Trophoblast cell (in vitro differentiated cells and primary cell): ENCODE measurements at regions not wholly inside any gene's neighbourhood (a gene's known extent, or its start where the extent isn't known, plus 50 kb on each side); places are given as distances from the start of the nearest gene placed in this dataset.
"Not testable (repeated sequence)": the region's sequence is repeated elsewhere in the genome, so short reads cannot be mapped to it uniquely, and the experiment has no call there.

ENCODE experiments used
- DNase-seq, 2 donors: peaks; one replicate each; pipeline ENCODE4 v3.0.0-alpha.2; 2016
- H2AFZ ChIP-seq: 2 replicates; pipeline ENCODE4 v1.6.1; 2013; ENCODE audit warnings: low read length, moderate library complexity, mild to moderate bottlenecking; ENCODE audit not compliant: insufficient read depth, poor library complexity
- H2AK5ac ChIP-seq: 2 replicates; pipeline ENCODE4 v1.6.1; 2013; ENCODE audit warnings: mild to moderate bottlenecking, low read length
- H2BK120ac ChIP-seq: 2 replicates; pipeline ENCODE4 v1.6.1; 2013; ENCODE audit warnings: low read length, mild to moderate bottlenecking, moderate library complexity; ENCODE audit not compliant: insufficient read depth, poor library complexity
- H2BK12ac ChIP-seq: 2 replicates; pipeline ENCODE4 v1.6.1; 2013; ENCODE audit warnings: mild to moderate bottlenecking, low read length, moderate library complexity
- H2BK5ac ChIP-seq: 2 replicates; pipeline ENCODE4 v1.6.1; 2013; ENCODE audit warnings: low read length, low read depth, moderate library complexity, mild to moderate bottlenecking; ENCODE audit not compliant: poor library complexity
- H3K14ac ChIP-seq: 2 replicates; pipeline ENCODE4 v1.6.1; 2013; ENCODE audit warnings: mild to moderate bottlenecking, low read length
- H3K18ac ChIP-seq: 2 replicates; pipeline ENCODE4 v1.6.1; 2013; ENCODE audit warnings: mild to moderate bottlenecking, low read length
- H3K23ac ChIP-seq: 2 replicates; pipeline ENCODE4 v1.6.1; 2013; ENCODE audit warnings: low read length
- H3K27ac ChIP-seq: 2 replicates; pipeline ENCODE4 v1.5.1; 2013; ENCODE audit warnings: low read depth, mild to moderate bottlenecking, inconsistent platforms, low read length, moderate library complexity
- H3K27me3 ChIP-seq: 2 replicates; pipeline ENCODE4 v1.6.1; 2013; ENCODE audit warnings: inconsistent platforms, mild to moderate bottlenecking, low read length, moderate library complexity; ENCODE audit not compliant: insufficient read depth
- H3K36me3 ChIP-seq, 2 experiments: 1 replicate in 1 of 2; 2 replicates in 1 of 2; pipeline ENCODE4 v1.6.1; 2013; ENCODE audit warnings: low read length in 2 of 2, mild to moderate bottlenecking in 2 of 2, moderate library complexity in 1 of 2; ENCODE audit not compliant: insufficient read depth in 2 of 2, control insufficient read depth in 1 of 2
- H3K4ac ChIP-seq: 2 replicates; pipeline ENCODE4 v1.6.1; 2013; ENCODE audit warnings: low read depth, mild to moderate bottlenecking, low read length, moderate library complexity
- H3K4me1 ChIP-seq, 2 experiments: 1 replicate in 1 of 2; 2 replicates in 1 of 2; pipeline ENCODE4 v1.6.1; 2013; ENCODE audit warnings: low read length in 2 of 2, mild to moderate bottlenecking in 2 of 2, moderate library complexity in 1 of 2; ENCODE audit not compliant: insufficient read depth in 2 of 2, control insufficient read depth in 1 of 2
- H3K4me2 ChIP-seq: 2 replicates; pipeline ENCODE4 v1.6.1; 2013; ENCODE audit warnings: inconsistent platforms, mild to moderate bottlenecking, low read length, moderate library complexity
- H3K4me3 ChIP-seq: 2 replicates; pipeline ENCODE4 v1.5.1; 2013; ENCODE audit warnings: mild to moderate bottlenecking, low read depth, low read length, inconsistent platforms
- H3K79me1 ChIP-seq: one replicate; pipeline ENCODE4 v1.6.1; 2013; ENCODE audit warnings: low read length
- H3K79me2 ChIP-seq: 2 replicates; pipeline ENCODE4 v1.6.1; 2013; ENCODE audit warnings: low read length, mild to moderate bottlenecking; ENCODE audit not compliant: control insufficient read depth, insufficient read depth, poor library complexity
- H3K9ac ChIP-seq: 2 replicates; pipeline ENCODE4 v1.6.1; 2013; ENCODE audit warnings: mild to moderate bottlenecking, low read length
- H3K9me3 ChIP-seq: 2 replicates; pipeline ENCODE4 v1.6.1; 2013; ENCODE audit warnings: low read depth, mild to moderate bottlenecking, control low read depth, inconsistent platforms, low read length; ENCODE audit not compliant: insufficient read depth
- H4K12ac ChIP-seq: 2 replicates; pipeline ENCODE4 v1.6.1; 2013; ENCODE audit warnings: low read depth, mild to moderate bottlenecking, low read length, moderate library complexity
- H4K8ac ChIP-seq: 2 replicates; pipeline ENCODE4 v1.6.1; 2013; ENCODE audit warnings: low read depth, mild to moderate bottlenecking, low read length, moderate library complexity
- H4K91ac ChIP-seq: one replicate; pipeline ENCODE4 v1.6.1; 2013; ENCODE audit warnings: low read depth, mild to moderate bottlenecking, low read length, moderate library complexity
- WGBS: extraction: QIAGEN DNeasy Blood & Tissue Kit; methylation state at CpG from one replicate; pipeline ENCODE4 v1.1.7; 2013; ENCODE audit warnings: missing lambda C conversion rate; ENCODE audit not compliant: insufficient read length, insufficient coverage; ENCODE audit errors: extremely low coverage; 5-methylcytosine and 5-hydroxymethylcytosine counted together

- Histone ChIP-seq H2BK120ac (no peak overlapping the region), H3K9me3 (no peaks in the 10 kb centered on the region), H4K91ac (no peak overlapping the region), H3K27me3 (no peaks in the 10 kb centered on the region), H3K4me1 (no peaks in the 10 kb centered on the region), H4K8ac (no peak overlapping the region), H3K27ac (no peak overlapping the region), H3K79me2 (no peaks in the 10 kb centered on the region), H3K4me3 (no peak overlapping the region), H4K12ac (no peak overlapping the region), H3K36me3 (no peaks in the 10 kb centered on the region), H3K23ac (no peak overlapping the region), H3K14ac (no peak overlapping the region), H2AFZ (no peak overlapping the region), H3K4me2 (no peak overlapping the region), H2BK5ac (no peak overlapping the region), H3K79me1 (no peaks in the 10 kb centered on the region), H2AK5ac (no peak overlapping the region), H3K4ac (no peak overlapping the region), H3K9ac (no peak overlapping the region), H3K18ac (no peak overlapping the region), H2BK12ac (no peak overlapping the region)
- no peak for DNase-seq
- no CpG with 5 or more reads among the region's 3 CpGs for WGBS
Measured at GRCh38 chr3:101117465-101117864, 124.2 kb upstream of the ABI3BP start.

- not testable (repeated sequence) for H2BK5ac ChIP-seq, H3K27ac ChIP-seq, H2BK12ac ChIP-seq, H3K27me3 ChIP-seq, H3K14ac ChIP-seq, H3K79me1 ChIP-seq, H2AK5ac ChIP-seq, H4K91ac ChIP-seq, H3K4me1 ChIP-seq, DNase-seq, H3K9me3 ChIP-seq, H2BK120ac ChIP-seq, H3K9ac ChIP-seq, H3K4ac ChIP-seq, H3K18ac ChIP-seq, H4K12ac ChIP-seq, H3K79me2 ChIP-seq, H3K4me2 ChIP-seq, H2AFZ ChIP-seq, H3K23ac ChIP-seq, H3K4me3 ChIP-seq, H3K36me3 ChIP-seq, H4K8ac ChIP-seq
- WGBS = no CpG with 5 or more reads among the region's 3 CpGs
Measured at GRCh38 chr3:101110295-101110694, 117.1 kb upstream of the ABI3BP start.

- Histone ChIP-seq H3K27ac (no peak overlapping the region), H2AFZ (no peak overlapping the region), H3K27me3 (no peaks in the 10 kb centered on the region), H3K36me3 (no peaks in the 10 kb centered on the region), H3K4ac (no peak overlapping the region), H3K23ac (no peak overlapping the region), H3K18ac (no peak overlapping the region), H2BK120ac (no peak overlapping the region), H2BK12ac (no peak overlapping the region), H3K4me1 (no peaks in the 10 kb centered on the region), H2AK5ac (no peak overlapping the region), H3K14ac (no peak overlapping the region), H3K79me2 (no peaks in the 10 kb centered on the region), H4K91ac (no peak overlapping the region), H3K4me3 (no peak overlapping the region), H2BK5ac (no peak overlapping the region), H4K8ac (no peak overlapping the region), H3K4me2 (no peak overlapping the region), H3K9ac (no peak overlapping the region), H4K12ac (no peak overlapping the region), H3K9me3 (peaks cover 3% of the 10 kb centered on the region), H3K79me1 (no peaks in the 10 kb centered on the region)
- no peak for DNase-seq
- whole genome bisulfite sequencing = no CpG with 5 or more reads among the region's 1 CpG
Measured at GRCh38 chr3:101104321-101104720, 111.1 kb upstream of the ABI3BP start.

- Histone ChIP-seq H4K91ac (no peak overlapping the region), H3K79me2 (no peaks in the 10 kb centered on the region), H3K18ac (no peak overlapping the region), H2BK12ac (no peak overlapping the region), H3K9me3 (no peaks in the 10 kb centered on the region), H3K4me1 (no peaks in the 10 kb centered on the region), H2BK120ac (no peak overlapping the region), H3K4me3 (no peak overlapping the region), H3K9ac (no peak overlapping the region), H2AFZ (no peak overlapping the region), H4K8ac (no peak overlapping the region), H3K14ac (no peak overlapping the region), H3K79me1 (no peaks in the 10 kb centered on the region), H3K27ac (no peak overlapping the region), H3K27me3 (no peaks in the 10 kb centered on the region), H3K36me3 (no peaks in the 10 kb centered on the region), H2BK5ac (no peak overlapping the region), H4K12ac (no peak overlapping the region), H3K23ac (no peak overlapping the region), H3K4ac (no peak overlapping the region), H3K4me2 (no peak overlapping the region), H2AK5ac (no peak overlapping the region)
- DNase-seq = no peak
- WGBS = no CpG with 5 or more reads among the region's 4 CpGs
Measured at GRCh38 chr3:101102678-101103296, 109.6 kb upstream of the ABI3BP start.
